ENCODE measurements at regions not wholly inside any gene's neighbourhood (a gene's known extent, or its start where the extent isn't known, plus 50 kb on each side); places are given as distances from the start of the nearest gene placed in this dataset.

DNA sequence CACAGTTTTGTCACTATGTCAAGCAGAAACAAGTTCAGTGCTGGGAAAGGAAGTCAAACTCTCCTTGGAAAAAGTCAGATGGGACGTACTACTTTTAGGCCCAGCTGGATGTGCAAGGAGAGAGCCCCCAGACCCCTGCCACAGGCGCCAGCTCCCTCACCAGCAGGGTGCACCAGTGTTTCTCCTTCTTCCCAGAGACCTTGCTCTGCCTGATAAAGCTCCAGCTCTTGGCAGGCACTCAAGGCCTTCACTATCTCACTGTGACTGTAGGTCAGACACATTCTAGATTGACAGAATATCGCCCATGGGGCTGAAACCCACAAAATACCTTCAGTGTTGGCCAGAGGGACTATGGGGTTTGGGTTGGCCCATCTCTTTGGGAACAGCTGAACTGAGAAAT is 54.8 kb upstream of the CHRNB4 start:
- TF ChIP-seq, protein P1, sequence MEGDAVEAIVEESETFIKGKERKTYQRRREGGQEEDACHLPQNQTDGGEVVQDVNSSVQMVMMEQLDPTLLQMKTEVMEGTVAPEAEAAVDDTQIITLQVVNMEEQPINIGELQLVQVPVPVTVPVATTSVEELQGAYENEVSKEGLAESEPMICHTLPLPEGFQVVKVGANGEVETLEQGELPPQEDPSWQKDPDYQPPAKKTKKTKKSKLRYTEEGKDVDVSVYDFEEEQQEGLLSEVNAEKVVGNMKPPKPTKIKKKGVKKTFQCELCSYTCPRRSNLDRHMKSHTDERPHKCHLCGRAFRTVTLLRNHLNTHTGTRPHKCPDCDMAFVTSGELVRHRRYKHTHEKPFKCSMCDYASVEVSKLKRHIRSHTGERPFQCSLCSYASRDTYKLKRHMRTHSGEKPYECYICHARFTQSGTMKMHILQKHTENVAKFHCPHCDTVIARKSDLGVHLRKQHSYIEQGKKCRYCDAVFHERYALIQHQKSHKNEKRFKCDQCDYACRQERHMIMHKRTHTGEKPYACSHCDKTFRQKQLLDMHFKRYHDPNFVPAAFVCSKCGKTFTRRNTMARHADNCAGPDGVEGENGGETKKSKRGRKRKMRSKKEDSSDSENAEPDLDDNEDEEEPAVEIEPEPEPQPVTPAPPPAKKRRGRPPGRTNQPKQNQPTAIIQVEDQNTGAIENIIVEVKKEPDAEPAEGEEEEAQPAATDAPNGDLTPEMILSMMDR (IDR thresholded peaks at IDR 0.05) = no peak
- no peak for TF ChIP-seq POLR2A (IDR thresholded peaks at IDR 0.05)

Data from lower leg skin (tissue), 3 donors.